ENCODE measurements at regions not wholly inside any gene's neighbourhood (a gene's known extent, or its start where the extent isn't known, plus 50 kb on each side); places are given as distances from the start of the nearest gene placed in this dataset.

GRCh38 chrX:122771933-122772332 lies 412.1 kb upstream of the GRIA3 start:
- no peak for DNase-seq (ENCODE audit: low read depth)

- no peak for DNase-seq (ENCODE audit: low read depth)
Measured at GRCh38 chrX:122777766-122778165, 406.3 kb upstream of the GRIA3 start.

GRCh38 chrX:122783918-122784317 lies 400.2 kb upstream of the GRIA3 start:
- DNase-seq (ENCODE audit: low read depth), result no peak

GRCh38 chrX:122787231-122787630 lies 396.8 kb upstream of the GRIA3 start:
- peak; percentile 5 for DNase-seq (ENCODE audit: low read depth)

- no peak for DNase-seq (ENCODE audit: low read depth)
Measured at GRCh38 chrX:122788216-122788615, 395.9 kb upstream of the GRIA3 start.

- DNase-seq (ENCODE audit: low read depth), result no peak
Measured at GRCh38 chrX:122790376-122791095, 393.5 kb upstream of the GRIA3 start.

GRCh38 chrX:122813876-122814275 lies 370.2 kb upstream of the GRIA3 start:
- no peak for DNase-seq (ENCODE audit: low read depth)

GRCh38 chrX:122816288-122816687 lies 367.8 kb upstream of the GRIA3 start:
- DNase-seq (ENCODE audit: low read depth), result no peak

- DNase-seq (ENCODE audit: low read depth), result no peak
Measured at GRCh38 chrX:122817321-122817955, 366.6 kb upstream of the GRIA3 start.

GRCh38 chrX:122818068-122818467 lies 366.0 kb upstream of the GRIA3 start:
- DNase-seq (ENCODE audit: low read depth), result no peak

GRCh38 chrX:122833230-122833629 lies 350.8 kb upstream of the GRIA3 start:
- no peak for DNase-seq (ENCODE audit: low read depth)

- DNase-seq (ENCODE audit: low read depth), result no peak
Measured at GRCh38 chrX:122835886-122836285, 348.2 kb upstream of the GRIA3 start.

- DNase-seq (ENCODE audit: low read depth), result no peak
Measured at GRCh38 chrX:122850326-122850725, 333.8 kb upstream of the GRIA3 start.

- no peak for DNase-seq (ENCODE audit: low read depth)
Measured at GRCh38 chrX:122856205-122856604, 327.9 kb upstream of the GRIA3 start.

GRCh38 chrX:122857734-122858133 lies 326.3 kb upstream of the GRIA3 start:
- no peak for DNase-seq (ENCODE audit: low read depth)

GRCh38 chrX:122863067-122863466 lies 321.0 kb upstream of the GRIA3 start:
- DNase-seq (ENCODE audit: low read depth), result no peak

GRCh38 chrX:122866532-122866931 lies 317.5 kb upstream of the GRIA3 start:
- DNase-seq (ENCODE audit: low read depth), result no peak

GRCh38 chrX:122868631-122869030 lies 315.4 kb upstream of the GRIA3 start:
- peak; percentile 66 for DNase-seq (ENCODE audit: low read depth)

- DNase-seq (ENCODE audit: low read depth), result no peak
Measured at GRCh38 chrX:122869171-122869570, 314.9 kb upstream of the GRIA3 start.

- DNase-seq (ENCODE audit: low read depth), result no peak
Measured at GRCh38 chrX:122878269-122878668, 305.8 kb upstream of the GRIA3 start.

GRCh38 chrX:122880952-122881351 lies 303.1 kb upstream of the GRIA3 start:
- DNase-seq (ENCODE audit: low read depth), result no peak

GRCh38 chrX:122890729-122891128 lies 293.3 kb upstream of the GRIA3 start:
- DNase-seq (ENCODE audit: low read depth), result no peak

GRCh38 chrX:122906726-122907125 lies 277.4 kb upstream of the GRIA3 start:
- no peak for DNase-seq (ENCODE audit: low read depth)

GRCh38 chrX:122907375-122907774 lies 276.7 kb upstream of the GRIA3 start:
- DNase-seq (ENCODE audit: low read depth), result no peak
